OCI-LY1 (cell line): ENCODE measurements at regions not wholly inside any gene's neighbourhood (a gene's known extent, or its start where the extent isn't known, plus 50 kb on each side); places are given as distances from the start of the nearest gene placed in this dataset.

Experiments used
- H2AFZ ChIP-seq: fragments of 200-600 bp; sonication (generic), shearing (Covaris generic); 2 replicates; pipeline ENCODE4 v1.6.0; 2014; ENCODE audit warnings: antibody characterized with exemption, mild to moderate bottlenecking, low read length
- H3F3A ChIP-seq: fragments of 200-600 bp; sonication (generic), shearing (Covaris generic); 2 replicates; pipeline ENCODE4 v1.6.0; 2014; ENCODE audit warnings: mild to moderate bottlenecking, antibody characterized with exemption, low read length, moderate library complexity; ENCODE audit not compliant: insufficient read depth
- H3K27ac ChIP-seq: fragments of 200-600 bp; sonication (generic); 2 replicates; pipeline ENCODE4 v1.5.1; 2014; ENCODE audit warnings: low read length, mixed run types, mild to moderate bottlenecking, low read depth; ENCODE audit not compliant: poor library complexity, severe bottlenecking
- H3K27me3 ChIP-seq: fragments of 200-600 bp; sonication (generic); 2 replicates; pipeline ENCODE4 v1.6.0; 2014; ENCODE audit warnings: antibody characterized with exemption, mild to moderate bottlenecking, low read length, moderate library complexity; ENCODE audit not compliant: insufficient read depth
- H3K36me3 ChIP-seq: fragments of 200-600 bp; sonication (generic); 2 replicates; pipeline ENCODE4 v1.6.1; 2014; ENCODE audit warnings: mild to moderate bottlenecking, antibody characterized with exemption, low read length, moderate library complexity, mixed read lengths; ENCODE audit not compliant: insufficient read depth
- H3K4me1 ChIP-seq: fragments of 200-600 bp; sonication (generic); 2 replicates; pipeline ENCODE4 v1.5.1; 2014; ENCODE audit warnings: mild to moderate bottlenecking, low read length, moderate library complexity; ENCODE audit not compliant: insufficient read depth, severe bottlenecking
- H3K4me2 ChIP-seq: fragments of 200-600 bp; sonication (generic), shearing (Covaris generic); 2 replicates; pipeline ENCODE4 v1.6.1; 2014; ENCODE audit warnings: low read length
- H3K4me3 ChIP-seq: fragments of 200-600 bp; sonication (generic); 2 replicates; pipeline ENCODE4 v1.5.1; 2014; ENCODE audit warnings: low read length, low read depth, mild to moderate bottlenecking, mixed read lengths; ENCODE audit not compliant: poor library complexity, severe bottlenecking
- H3K79me2 ChIP-seq: fragments of 200-600 bp; shearing (Covaris generic); 2 replicates; pipeline ENCODE4 v1.6.1; 2016; ENCODE audit warnings: mixed run types, low read length, mixed read lengths; ENCODE audit not compliant: insufficient read depth
- H3K9ac ChIP-seq: fragments of 200-600 bp; sonication (generic), shearing (Covaris generic); 2 replicates; pipeline ENCODE4 v1.6.1; 2014; ENCODE audit warnings: mild to moderate bottlenecking, low read length, mixed read lengths
- H3K9me2 ChIP-seq: fragments of 200-600 bp; sonication (generic), shearing (Covaris generic); 2 replicates; pipeline ENCODE4 v1.6.1; 2014; ENCODE audit warnings: low read depth, mild to moderate bottlenecking, low read length, mixed read lengths
- H3K9me3 ChIP-seq: fragments of 200-600 bp; shearing (Covaris generic); 2 replicates; pipeline ENCODE4 v1.6.1; 2014; ENCODE audit warnings: low read length, mixed read lengths
- H4K20me1 ChIP-seq: fragments of 200-600 bp; sonication (generic), shearing (Covaris generic); 2 replicates; pipeline ENCODE4 v1.6.0; 2016; ENCODE audit warnings: mild to moderate bottlenecking, low read length; ENCODE audit not compliant: insufficient read depth
- CTCF ChIP-seq: fragments of 200-600 bp; sonication (generic), shearing (Covaris generic); IDR thresholded peaks from 2 replicates; pipeline ENCODE4 v1.5.1; 2017; ENCODE audit warnings: mild to moderate bottlenecking, antibody characterized with exemption, low read length, moderate library complexity, mixed read lengths
- EZH2 ChIP-seq: fragments of 200-600 bp; sonication (generic), shearing (Covaris generic); IDR thresholded peaks from 2 replicates; pipeline ENCODE4 v1.8.0; 2017; ENCODE audit warnings: borderline replicate concordance, mixed run types, mild to moderate bottlenecking, antibody characterized with exemption, low read length, moderate library complexity, mixed read lengths

GRCh38 chr17:79407385-79407784, 203.5 kb downstream of the RBFOX3 start:
- H3F3A ChIP-seq, result no peaks in the 10 kb centered on the region
- no peak overlapping the region for H3K4me2 ChIP-seq
- no peak overlapping the region for H2AFZ ChIP-seq
- H4K20me1 ChIP-seq, result no peaks in the 10 kb centered on the region
- TF ChIP-seq EZH2 (no peak), CTCF (no peak)
- H3K4me3 ChIP-seq, result no peak overlapping the region
- peaks cover 4% of the 10 kb centered on the region; the same call in 1 of the 2 replicates for H3K27me3 ChIP-seq
- no peaks in the 10 kb centered on the region for H3K79me2 ChIP-seq
- no peak overlapping the region for H3K27ac ChIP-seq
- H3K36me3 ChIP-seq, result no peaks in the 10 kb centered on the region
- no peaks in the 10 kb centered on the region for H3K9me3 ChIP-seq
- H3K9me2 ChIP-seq, result no peaks in the 10 kb centered on the region
- H3K9ac ChIP-seq, result no peak overlapping the region
- no peaks in the 10 kb centered on the region for H3K4me1 ChIP-seq

- Histone ChIP-seq H3K27ac (no peak overlapping the region), H3K9me2 (no peaks in the 10 kb centered on the region), H3K4me3 (no peak overlapping the region), H2AFZ (no peak overlapping the region), H4K20me1 (no peaks in the 10 kb centered on the region), H3K9me3 (no peaks in the 10 kb centered on the region), H3K27me3 (peaks cover 2% of the 10 kb centered on the region; the same call in 1 of the 2 replicates), H3K4me2 (no peak overlapping the region), H3K4me1 (no peaks in the 10 kb centered on the region), H3F3A (no peaks in the 10 kb centered on the region), H3K36me3 (no peaks in the 10 kb centered on the region), H3K79me2 (no peaks in the 10 kb centered on the region), H3K9ac (no peak overlapping the region)
- TF ChIP-seq EZH2 (no peak), CTCF (no peak)
Measured at GRCh38 chr17:79406316-79406715, 204.5 kb downstream of the RBFOX3 start.

- no peaks in the 10 kb centered on the region for H3K79me2 ChIP-seq
- no peak overlapping the region for H3K4me2 ChIP-seq
- H3K27me3 ChIP-seq, result no peaks in the 10 kb centered on the region; the same call in 1 of the 2 replicates
- H3K9me3 ChIP-seq, result no peaks in the 10 kb centered on the region
- H3K9me2 ChIP-seq, result no peaks in the 10 kb centered on the region
- no peak overlapping the region for H3K9ac ChIP-seq
- H3K36me3 ChIP-seq, result no peaks in the 10 kb centered on the region
- H3K4me3 ChIP-seq, result no peak overlapping the region
- no peaks in the 10 kb centered on the region for H3F3A ChIP-seq
- no peaks in the 10 kb centered on the region for H3K4me1 ChIP-seq
- no peak overlapping the region for H3K27ac ChIP-seq
- no peak overlapping the region for H2AFZ ChIP-seq
- H4K20me1 ChIP-seq, result no peaks in the 10 kb centered on the region
- TF ChIP-seq CTCF (no peak), EZH2 (no peak)
Measured at GRCh38 chr17:79405823-79406222, 205.0 kb downstream of the RBFOX3 start.
